H1 (cell line): ENCODE measurements at regions not wholly inside any gene's neighbourhood (a gene's known extent, or its start where the extent isn't known, plus 50 kb on each side); places are given as distances from the start of the nearest gene placed in this dataset.

Source experiments
- CTCF ChIA-PET: fragments of 300-600 bp; sonication (Branson Sonifier 250); formaldehyde crosslinking; loops from one replicate; lab custom pipeline; 2021; ENCODE audit not compliant: partially characterized antibody; lab: Charles Lee
- POLR2A ChIA-PET: fragments of 300-600 bp; sonication (Branson Sonifier 250); formaldehyde crosslinking; loops from one replicate; lab custom pipeline; 2021; ENCODE audit warnings: inconsistent platforms; ENCODE audit not compliant: partially characterized antibody; lab: Charles Lee
- DNase-seq, 2 experiments: peaks; one replicate each; pipeline versions ENCODE4 v3.0.0 to v3.0.0-alpha.2; 2010 to 2022; ENCODE audit warnings: low spot score in 2 of 2, low read depth in 1 of 2, mixed read lengths in 1 of 2
- FAIRE-seq: peaks from 2 replicates; lab custom pipeline; 2011; peaks lifted over from hg19 to GRCh38; lab: Jason Lieb, UNC
- H2AFZ ChIP-seq: 2 replicates; pipeline ENCODE4 v1.8.1; 2012; ENCODE audit warnings: low read length, inconsistent platforms
- H2AK5ac ChIP-seq: 2 replicates; pipeline ENCODE4 v1.6.1; 2013; ENCODE audit warnings: low read depth, low read length
- H2BK120ac ChIP-seq: replicated peaks from 2 replicates; pipeline ENCODE3; 2013; ENCODE audit warnings: low read depth, low read length, inconsistent platforms
- H2BK12ac ChIP-seq: 2 replicates; pipeline ENCODE4 v1.6.1; 2013; ENCODE audit warnings: low read depth, low read length
- H2BK15ac ChIP-seq: 2 replicates; pipeline ENCODE4 v1.6.1; 2013; ENCODE audit warnings: low read length
- H2BK20ac ChIP-seq: 2 replicates; pipeline ENCODE4 v1.6.1; 2013; ENCODE audit warnings: low read length
- H2BK5ac ChIP-seq: 2 replicates; pipeline ENCODE4 v1.6.1; 2013; ENCODE audit warnings: low read depth, low read length
- H3K14ac ChIP-seq: 2 replicates; pipeline ENCODE4 v1.6.1; 2013; ENCODE audit warnings: inconsistent platforms; ENCODE audit not compliant: insufficient read length
- H3K18ac ChIP-seq: 2 replicates; pipeline ENCODE4 v1.6.1; 2013; ENCODE audit warnings: low read length; ENCODE audit errors: extremely low read depth
- H3K23ac ChIP-seq: 2 replicates; pipeline ENCODE4 v1.6.1; 2013; ENCODE audit warnings: inconsistent platforms; ENCODE audit not compliant: insufficient read length
- H3K23me2 ChIP-seq: 2 replicates; pipeline ENCODE4 v1.6.1; 2013; ENCODE audit warnings: low read depth, low read length
- H3K27ac ChIP-seq: 2 replicates; pipeline ENCODE4 v1.6.1; 2011; ENCODE audit warnings: low read depth, low read length, inconsistent platforms
- H3K27me3 ChIP-seq, 4 experiments: replicated peaks in 1 of 4; 1 replicate in 1 of 4; 2 replicates in 3 of 4; pipeline versions ENCODE4 v1.6.1 to v1.8.1; 2011 to 2013; ENCODE audit warnings: low read length in 3 of 4, mild to moderate bottlenecking in 3 of 4, inconsistent platforms in 2 of 4, mixed read lengths in 2 of 4, moderate library complexity in 1 of 4; ENCODE audit not compliant: control insufficient read depth in 3 of 4, insufficient read depth in 3 of 4; ENCODE audit errors: extremely low read depth in 1 of 4
- H3K36me3 ChIP-seq, 4 experiments: 2 replicates each; pipeline versions ENCODE4 v1.6.1 to v1.8.1; 2011 to 2013; ENCODE audit warnings: mild to moderate bottlenecking in 4 of 4, low read length in 3 of 4, moderate library complexity in 2 of 4, control low read depth in 1 of 4, inconsistent platforms in 1 of 4; ENCODE audit not compliant: insufficient read depth in 4 of 4, control insufficient read depth in 2 of 4
- H3K4ac ChIP-seq: replicated peaks from 2 replicates; pipeline ENCODE3; 2013; ENCODE audit warnings: low read length, low read depth, mixed read lengths, inconsistent platforms; ENCODE audit not compliant: insufficient read length
- H3K4me1 ChIP-seq, 4 experiments: replicated peaks in 1 of 4; 1 replicate in 1 of 4; 2 replicates in 3 of 4; pipeline versions ENCODE4 v1.6.1 to v1.8.1; 2011 to 2013; ENCODE audit warnings: low read length in 3 of 4, inconsistent platforms in 2 of 4, mixed read lengths in 1 of 4; ENCODE audit not compliant: insufficient read depth in 4 of 4, control insufficient read depth in 3 of 4
- H3K4me2 ChIP-seq, 2 experiments: 2 replicates each; pipeline versions ENCODE4 v1.6.1 to v1.8.1; 2011 to 2013; ENCODE audit warnings: low read depth in 2 of 2, low read length in 2 of 2, control low read depth in 1 of 2, inconsistent platforms in 1 of 2, mild to moderate bottlenecking in 1 of 2; ENCODE audit not compliant: insufficient read depth in 1 of 2
- H3K4me3 ChIP-seq, 4 experiments: fragments of 200-600, 300-600 bp in 1 of 4; sonication (generic), shearing (Covaris generic), sonication (Bioruptor Twin) in 1 of 4; 2 replicates each; pipeline versions ENCODE4 v1.5.1 to v1.8.1; 2011 to 2016; ENCODE audit warnings: low read length in 4 of 4, low read depth in 3 of 4, control low read depth in 2 of 4, inconsistent platforms in 2 of 4, mild to moderate bottlenecking in 2 of 4, mixed read lengths in 1 of 4, moderate library complexity in 1 of 4; ENCODE audit not compliant: insufficient read depth in 2 of 4; ENCODE audit errors: extremely low read depth in 1 of 4
- H3K56ac ChIP-seq: replicated peaks from 2 replicates; pipeline ENCODE3; 2013; ENCODE audit warnings: low read depth, mild to moderate bottlenecking, mixed read lengths, low read length, inconsistent platforms; ENCODE audit not compliant: insufficient read length
- H3K79me1 ChIP-seq: 2 replicates; pipeline ENCODE4 v1.6.1; 2013; ENCODE audit warnings: low read depth, low read length, control low read depth
- H3K79me2 ChIP-seq, 2 experiments: 2 replicates each; pipeline versions ENCODE4 v1.6.1 to v1.8.1; 2012 to 2013; ENCODE audit warnings: low read length in 2 of 2, mild to moderate bottlenecking in 2 of 2, inconsistent platforms in 1 of 2; ENCODE audit not compliant: insufficient read depth in 2 of 2, control insufficient read depth in 1 of 2
- H3K9ac ChIP-seq, 4 experiments: replicated peaks in 1 of 4; 1 replicate in 1 of 4; 2 replicates in 3 of 4; pipeline versions ENCODE4 v1.6.1 to v1.8.1; 2011 to 2013; ENCODE audit warnings: low read depth in 3 of 4, low read length in 3 of 4, control low read depth in 2 of 4, mild to moderate bottlenecking in 2 of 4, moderate library complexity in 2 of 4, inconsistent platforms in 1 of 4; ENCODE audit errors: extremely low read depth in 1 of 4
- H3K9me3 ChIP-seq, 2 experiments: 2 replicates each; pipeline versions ENCODE4 v1.6.1 to v1.8.1; 2012 to 2013; ENCODE audit warnings: mild to moderate bottlenecking in 2 of 2, moderate library complexity in 2 of 2, control low read depth in 1 of 2, inconsistent platforms in 1 of 2, low read depth in 1 of 2, low read length in 1 of 2, mixed read lengths in 1 of 2; ENCODE audit not compliant: insufficient read depth in 2 of 2
- H4K20me1 ChIP-seq, 2 experiments: replicated peaks in 1 of 2; 2 replicates each; pipeline versions ENCODE3 to v1.8.1; 2011 to 2013; ENCODE audit warnings: inconsistent platforms in 2 of 2, low read length in 2 of 2, mild to moderate bottlenecking in 1 of 2; ENCODE audit not compliant: insufficient read depth in 2 of 2, control insufficient read depth in 1 of 2
- H4K5ac ChIP-seq: 2 replicates; pipeline ENCODE4 v1.6.1; 2013; ENCODE audit warnings: low read length, low read depth, mixed read lengths, inconsistent platforms; ENCODE audit not compliant: insufficient read length
- H4K8ac ChIP-seq: 2 replicates; pipeline ENCODE4 v1.8.0; 2013; ENCODE audit warnings: mild to moderate bottlenecking, moderate library complexity, low read length, inconsistent platforms; ENCODE audit not compliant: insufficient read depth; ENCODE audit errors: extremely low read depth
- H4K91ac ChIP-seq: replicated peaks from 2 replicates; pipeline ENCODE3; 2013; ENCODE audit warnings: low read length, mixed read lengths, inconsistent platforms; ENCODE audit not compliant: insufficient read length
- BACH1 ChIP-seq: IDR thresholded peaks from 2 replicates; pipeline ENCODE4 v1.6.1; 2012; ENCODE audit warnings: low read length, improper control_type of control experiment
- CHD2 ChIP-seq: IDR thresholded peaks from 2 replicates; pipeline ENCODE4 v1.6.1; 2012; ENCODE audit warnings: low read length, improper control_type of control experiment
- CTBP2 ChIP-seq: IDR thresholded peaks from 2 replicates; pipeline ENCODE4 v1.7.0; 2011; ENCODE audit warnings: borderline replicate concordance, mild to moderate bottlenecking, moderate library complexity, mixed read lengths, low read length; ENCODE audit not compliant: insufficient read depth, insufficient read length
- EP300 ChIP-seq, 2 experiments: IDR thresholded peaks; 1 replicate in 1 of 2; 2 replicates in 1 of 2; pipeline ENCODE4 v1.6.1; 2011 to 2012; ENCODE audit warnings: low read depth in 2 of 2, low read length in 2 of 2, mild to moderate bottlenecking in 2 of 2, borderline replicate concordance in 1 of 2, inconsistent platforms in 1 of 2, moderate library complexity in 1 of 2
- HDAC2 ChIP-seq, 2 experiments: fragments of 300-600 bp in 1 of 2; sonication (generic) in 1 of 2; IDR thresholded peaks; 2 replicates each; pipeline ENCODE4 v1.6.1; 2011 to 2012; ENCODE audit warnings: low read depth in 2 of 2, low read length in 2 of 2, mild to moderate bottlenecking in 2 of 2, moderate library complexity in 2 of 2, borderline replicate concordance in 1 of 2, inconsistent platforms in 1 of 2
- HDAC6 ChIP-seq: IDR thresholded peaks from one replicate; pipeline ENCODE4 v1.7.1; 2012; ENCODE audit warnings: low read depth, mild to moderate bottlenecking, inconsistent platforms, low read length, moderate library complexity
- KDM4A ChIP-seq: IDR thresholded peaks from one replicate; pipeline ENCODE4 v1.7.1; 2012; ENCODE audit warnings: low read depth, mild to moderate bottlenecking, moderate library complexity, low read length, inconsistent platforms; ENCODE audit not compliant: severe bottlenecking
- NRF1 ChIP-seq: IDR thresholded peaks from 2 replicates; pipeline ENCODE4 v1.6.1; 2011; ENCODE audit warnings: mild to moderate bottlenecking, low read depth, low read length, improper control_type of control experiment
- POU5F1 ChIP-seq: IDR thresholded peaks from 2 replicates; pipeline ENCODE4 v1.6.1; 2011; ENCODE audit warnings: low read depth, mild to moderate bottlenecking, low read length, moderate library complexity
- SIRT6 ChIP-seq: IDR thresholded peaks from one replicate; pipeline ENCODE4 v1.7.1; 2012; ENCODE audit warnings: low read length, inconsistent platforms
- SUZ12 ChIP-seq: fragments of 200-600 bp; sonication (generic); IDR thresholded peaks from 2 replicates; pipeline ENCODE4 v1.6.1; 2012; ENCODE audit warnings: mild to moderate bottlenecking, inconsistent platforms, low read length, moderate library complexity, mixed read lengths
- TAF1 ChIP-seq: IDR thresholded peaks from 2 replicates; pipeline ENCODE4 v1.6.1; 2011; ENCODE audit warnings: mild to moderate bottlenecking, low read depth, low read length
- TAF7 ChIP-seq: optimal IDR thresholded peaks from 2 replicates; pipeline ENCODE3; 2011; ENCODE audit warnings: low read depth, mild to moderate bottlenecking, inconsistent platforms, low read length, moderate library complexity, borderline replicate concordance
- WGBS, 2 experiments: shearing (Covaris generic) in 1 of 2; methylation state at CpG; one replicate each; pipeline versions ENCODE4 v1.1.6 to v1.1.7; 2013 to 2015; ENCODE audit warnings: low lambda C conversion rate in 2 of 2, mixed read lengths in 2 of 2, inconsistent platforms in 1 of 2, low coverage in 1 of 2, missing lambda C conversion rate in 1 of 2; ENCODE audit not compliant: insufficient replicate concordance in 2 of 2, insufficient coverage in 1 of 2, insufficient read length in 1 of 2; ENCODE audit errors: extremely low coverage in 1 of 2, missing lambda C conversion rate in 1 of 2; 5-methylcytosine and 5-hydroxymethylcytosine counted together
- TF ChIP-seq, protein P1 (sequence below): IDR thresholded peaks from 2 replicates; pipeline ENCODE4 v1.6.1; 2011; ENCODE audit warnings: low read length, improper control_type of control experiment

DNA sequence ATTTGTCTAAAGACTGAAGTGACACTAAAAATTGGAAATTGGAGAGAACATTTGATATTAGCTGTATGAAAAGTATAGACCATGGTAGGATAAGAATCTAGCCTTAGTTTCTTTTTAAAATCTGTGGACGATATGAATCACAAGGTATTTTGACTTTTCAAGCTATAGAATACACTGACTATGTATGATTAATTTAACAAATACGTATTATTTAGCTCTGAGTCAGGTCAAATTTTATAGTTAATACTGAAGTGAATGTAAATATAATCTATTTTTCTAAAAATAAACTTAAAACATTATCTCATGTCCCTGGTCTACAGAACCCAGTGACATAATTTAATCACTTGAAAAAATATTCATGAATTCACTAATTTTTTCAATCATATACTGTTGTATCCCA, 795.6 kb upstream of the SLITRK1 start:
- no peaks in the 10 kb centered on the region for H3K9me3 ChIP-seq
- FAIRE-seq: no peak
- TF ChIP-seq HDAC2 (IDR thresholded peaks at IDR 0.05; ENCODE audit: borderline replicate concordance in 1 of 2, low read depth in 2 of 2, low read length in 2 of 2) (no peak), SUZ12 (no peak), SIRT6 (no peak), TAF7 (no peak), KDM4A (no peak), BACH1 (no peak), HDAC6 (no peak), POU5F1 (no peak), NRF1 (no peak), CHD2 (no peak), EP300 (IDR thresholded peaks at IDR 0.05; ENCODE audit: borderline replicate concordance in 1 of 2, low read depth in 2 of 2, low read length in 2 of 2) (no peak), TAF1 (no peak), CTBP2 (no peak)
- TF ChIP-seq, protein P1, sequence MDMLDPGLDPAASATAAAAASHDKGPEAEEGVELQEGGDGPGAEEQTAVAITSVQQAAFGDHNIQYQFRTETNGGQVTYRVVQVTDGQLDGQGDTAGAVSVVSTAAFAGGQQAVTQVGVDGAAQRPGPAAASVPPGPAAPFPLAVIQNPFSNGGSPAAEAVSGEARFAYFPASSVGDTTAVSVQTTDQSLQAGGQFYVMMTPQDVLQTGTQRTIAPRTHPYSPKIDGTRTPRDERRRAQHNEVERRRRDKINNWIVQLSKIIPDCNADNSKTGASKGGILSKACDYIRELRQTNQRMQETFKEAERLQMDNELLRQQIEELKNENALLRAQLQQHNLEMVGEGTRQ: no peak

More for the DNA sequence above, 795.6 kb upstream of the SLITRK1 start:
- Histone ChIP-seq H4K5ac (no peak overlapping the region), H3K4me3 (no peak overlapping the region), H2AFZ (no peak overlapping the region), H3K4me1 (peaks cover 0 to 2% (median 0%) of the 10 kb centered on the region in 4 experiments; a peak in 1 of 7 replicates), H4K20me1 (no peaks in the 10 kb centered on the region), H3K23me2 (no peaks in the 10 kb centered on the region), H3K27me3 (no peaks in the 10 kb centered on the region), H4K91ac (no peak overlapping the region), H3K56ac (no peak overlapping the region), H3K27ac (no peak overlapping the region), H3K18ac (no peak overlapping the region), H2BK12ac (no peak overlapping the region), H3K23ac (no peak overlapping the region), H3K36me3 (no peaks in the 10 kb centered on the region), H2BK20ac (no peak overlapping the region), H2AK5ac (no peak overlapping the region), H2BK120ac (no peak overlapping the region), H3K4me2 (no peak overlapping the region), H2BK15ac (no peak overlapping the region), H3K4ac (no peak overlapping the region), H4K8ac (no peak overlapping the region), H3K79me1 (no peaks in the 10 kb centered on the region), H3K14ac (no peak overlapping the region), H3K79me2 (no peaks in the 10 kb centered on the region), H2BK5ac (no peak overlapping the region), H3K9ac (no peak overlapping the region)
- 93% methylated on average over 2 of the region's 2 CpGs; no CpG with 5 or more reads in 1 of the 2 experiments for WGBS, 2 experiments
- CTCF ChIA-PET: interaction anchor here (0.6 kb wide), 1 partner anchor 24 kb away, joined by 3 read pairs; no protein-coding TSS in a partner anchor
- POLR2A ChIA-PET: no interaction called here
- DNase-seq: no peak
